Muscle layer of colon (tissue), 2 donors: ENCODE measurements at regions not wholly inside any gene's neighbourhood (a gene's known extent, or its start where the extent isn't known, plus 50 kb on each side); places are given as distances from the start of the nearest gene placed in this dataset.

Experiments used
- H3K27ac ChIP-seq: one replicate; pipeline ENCODE4 v1.7.0; 2013; ENCODE audit warnings: low read depth, mild to moderate bottlenecking, low read length, moderate library complexity
- H3K27me3 ChIP-seq, 2 donors: one replicate each; pipeline ENCODE4 v1.7.0; 2013; ENCODE audit warnings: low read length in 2 of 2, mild to moderate bottlenecking in 2 of 2; ENCODE audit not compliant: insufficient read depth in 2 of 2, control insufficient read depth in 1 of 2
- H3K36me3 ChIP-seq: one replicate; pipeline ENCODE4 v1.7.0; 2013; ENCODE audit warnings: mild to moderate bottlenecking, low read length; ENCODE audit not compliant: insufficient read depth
- H3K4me1 ChIP-seq: one replicate; pipeline ENCODE4 v1.7.0; 2013; ENCODE audit warnings: mild to moderate bottlenecking, low read length; ENCODE audit not compliant: insufficient read depth
- H3K4me3 ChIP-seq, 2 donors: one replicate each; pipeline ENCODE4 v1.7.0; 2013; ENCODE audit warnings: low read length in 2 of 2, low read depth in 1 of 2, mild to moderate bottlenecking in 1 of 2, moderate library complexity in 1 of 2
- H3K9ac ChIP-seq: one replicate; pipeline ENCODE4 v1.7.0; 2013; ENCODE audit warnings: low read length
- H3K9me3 ChIP-seq: one replicate; pipeline ENCODE4 v1.7.0; 2013; ENCODE audit warnings: mild to moderate bottlenecking, low read length
- donor health status: abdominal sarcoma.
- donor health status: Adenocarcinoma of cecum.

- H3K9me3 ChIP-seq, result no peaks in the 10 kb centered on the region
- no peaks in the 10 kb centered on the region for H3K36me3 ChIP-seq
- H3K27me3 ChIP-seq, result no peaks in the 10 kb centered on the region
- H3K4me3 ChIP-seq, result no peak overlapping the region
- no peak overlapping the region for H3K9ac ChIP-seq
- peaks cover 11% of the 10 kb centered on the region for H3K4me1 ChIP-seq
- H3K27ac ChIP-seq, result no peak overlapping the region
Observed at GRCh38 chr4:173761236-173761635, 231.2 kb upstream of the HAND2 start.

DNA sequence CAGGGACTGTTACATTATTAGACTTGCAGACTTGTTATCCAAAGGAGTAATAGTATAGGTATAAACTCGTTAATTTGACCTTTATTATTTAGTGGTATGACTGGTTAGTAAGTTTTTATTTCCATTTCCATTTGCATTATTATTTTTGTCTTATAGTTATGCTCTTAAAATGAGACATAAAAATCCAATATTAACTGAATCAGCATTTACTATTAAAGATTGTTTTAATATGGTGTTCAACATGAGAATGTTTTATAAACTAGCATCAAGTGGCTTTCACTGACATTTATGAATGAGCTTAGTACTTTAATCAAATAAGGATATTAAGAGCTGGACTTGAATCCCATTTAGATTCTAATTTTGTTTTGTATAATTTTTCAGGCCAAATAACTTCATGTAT lies 228.1 kb upstream of the HAND2 start:
- no peak overlapping the region for H3K4me3 ChIP-seq
- no peaks in the 10 kb centered on the region for H3K9me3 ChIP-seq
- no peak overlapping the region for H3K9ac ChIP-seq
- no peaks in the 10 kb centered on the region for H3K36me3 ChIP-seq
- H3K27me3 ChIP-seq, result no peaks in the 10 kb centered on the region
- peaks cover 11% of the 10 kb centered on the region for H3K4me1 ChIP-seq
- H3K27ac ChIP-seq, result no peak overlapping the region

- Histone ChIP-seq H3K27me3 (no peaks in the 10 kb centered on the region), H3K9me3 (no peaks in the 10 kb centered on the region), H3K4me1 (peaks cover 3% of the 10 kb centered on the region), H3K36me3 (no peaks in the 10 kb centered on the region), H3K9ac (no peak overlapping the region), H3K27ac (no peak overlapping the region), H3K4me3 (no peak overlapping the region)
Observed at GRCh38 chr4:173753408-173753807, 223.4 kb upstream of the HAND2 start.

- H3K36me3 ChIP-seq, result no peaks in the 10 kb centered on the region
- no peak overlapping the region for H3K4me3 ChIP-seq
- H3K9me3 ChIP-seq, result no peaks in the 10 kb centered on the region
- H3K9ac ChIP-seq, result no peak overlapping the region
- H3K27ac ChIP-seq, result no peak overlapping the region
- no peaks in the 10 kb centered on the region for H3K27me3 ChIP-seq
- peaks cover 4% of the 10 kb centered on the region for H3K4me1 ChIP-seq
Observed at GRCh38 chr4:173752610-173753230, 222.7 kb upstream of the HAND2 start.

GRCh38 chr4:173748353-173748752 lies 218.3 kb upstream of the HAND2 start:
- H3K27ac ChIP-seq, result no peak overlapping the region
- no peak overlapping the region for H3K4me3 ChIP-seq
- H3K27me3 ChIP-seq, result no peaks in the 10 kb centered on the region

GRCh38 chr4:173747537-173748257 lies 217.7 kb upstream of the HAND2 start:
- H3K9ac ChIP-seq, result no peak overlapping the region
- H3K27me3 ChIP-seq, result no peaks in the 10 kb centered on the region
- no peaks in the 10 kb centered on the region for H3K36me3 ChIP-seq
- H3K4me3 ChIP-seq, result no peak overlapping the region
- H3K27ac ChIP-seq, result no peak overlapping the region
- peaks cover 4% of the 10 kb centered on the region for H3K4me1 ChIP-seq
- H3K9me3 ChIP-seq, result no peaks in the 10 kb centered on the region

More at GRCh38 chr4:173748353-173748752, 218.3 kb upstream of the HAND2 start:
- Histone ChIP-seq H3K9me3 (no peaks in the 10 kb centered on the region), H3K36me3 (no peaks in the 10 kb centered on the region), H3K9ac (no peak overlapping the region), H3K4me1 (peaks cover 4% of the 10 kb centered on the region)

DNA sequence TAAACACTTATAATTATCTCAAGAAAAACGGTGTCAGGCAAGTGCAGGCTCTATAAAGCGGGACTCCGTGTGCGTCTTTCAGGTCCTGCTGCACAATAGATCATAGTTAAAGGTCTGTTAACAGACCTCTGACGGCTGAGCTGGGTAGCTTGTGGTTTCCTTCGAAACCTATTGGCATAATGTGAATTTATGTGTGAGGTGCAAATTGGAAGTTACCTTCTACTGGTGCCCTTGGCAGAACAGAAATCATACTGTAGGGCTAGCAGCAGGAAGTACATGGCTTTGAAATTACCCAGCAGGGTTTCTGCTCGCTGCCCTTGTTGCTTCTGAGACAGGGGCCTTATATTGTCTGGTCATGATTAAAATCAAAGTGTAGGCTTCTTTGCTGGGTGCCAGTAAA lies 216.4 kb upstream of the HAND2 start:
- Histone ChIP-seq H3K9ac (no peak overlapping the region), H3K4me1 (peaks cover 4% of the 10 kb centered on the region), H3K27ac (no peak overlapping the region), H3K36me3 (no peaks in the 10 kb centered on the region), H3K27me3 (no peaks in the 10 kb centered on the region), H3K9me3 (no peaks in the 10 kb centered on the region), H3K4me3 (no peak overlapping the region)

- Histone ChIP-seq H3K27ac (no peak overlapping the region), H3K4me3 (no peak overlapping the region), H3K4me1 (peaks cover 4% of the 10 kb centered on the region), H3K9ac (no peak overlapping the region), H3K36me3 (no peaks in the 10 kb centered on the region), H3K27me3 (no peaks in the 10 kb centered on the region), H3K9me3 (no peaks in the 10 kb centered on the region)
Observed at GRCh38 chr4:173745765-173746164, 215.7 kb upstream of the HAND2 start.

DNA sequence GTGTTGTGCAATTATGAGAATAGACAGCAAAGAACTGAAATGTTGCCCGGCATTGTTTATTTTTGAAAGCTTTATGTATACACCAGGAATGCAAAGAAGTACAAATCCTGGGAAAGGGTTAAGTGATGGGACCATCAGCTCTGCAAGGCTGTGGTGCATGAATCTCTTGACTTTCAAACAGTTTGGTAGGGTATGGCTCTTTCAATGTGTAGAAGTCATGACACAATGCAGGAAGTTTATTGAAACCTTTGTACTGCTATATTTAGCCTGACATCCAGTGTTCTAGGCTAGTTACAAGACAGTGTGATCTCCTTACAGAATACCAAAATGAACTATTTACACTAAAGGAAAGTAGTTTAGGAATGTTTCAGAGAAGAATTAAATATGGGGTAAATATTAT lies 206.8 kb upstream of the HAND2 start:
- peaks cover 9% of the 10 kb centered on the region for H3K4me1 ChIP-seq
- H3K9ac ChIP-seq, result no peak overlapping the region
- H3K27ac ChIP-seq, result no peak overlapping the region
- H3K4me3 ChIP-seq, result no peak overlapping the region
- no peaks in the 10 kb centered on the region for H3K36me3 ChIP-seq
- no peaks in the 10 kb centered on the region for H3K27me3 ChIP-seq
- H3K9me3 ChIP-seq, result no peaks in the 10 kb centered on the region

DNA sequence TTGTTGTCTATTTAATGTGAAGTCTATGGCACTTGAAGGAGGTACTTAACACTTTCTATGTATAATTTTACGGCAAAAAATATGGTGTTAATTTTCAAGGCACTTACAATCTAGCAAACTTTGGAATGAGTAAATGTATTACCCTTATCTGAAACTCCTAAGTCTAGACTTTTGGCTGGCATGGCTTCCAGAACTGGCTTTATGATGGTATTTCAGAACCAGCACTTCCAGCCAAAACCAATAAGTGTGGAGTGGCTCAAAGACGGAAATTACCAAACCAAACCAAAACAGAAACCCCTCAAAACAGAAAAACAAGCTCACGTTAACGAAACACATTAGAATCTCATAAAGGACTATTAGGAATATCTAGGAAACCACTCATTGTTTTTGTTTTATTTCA lies 205.6 kb upstream of the HAND2 start:
- Histone ChIP-seq H3K9ac (no peak overlapping the region), H3K27ac (no peak overlapping the region), H3K4me3 (no peak overlapping the region)

GRCh38 chr4:173735049-173735448 lies 205.0 kb upstream of the HAND2 start:
- Histone ChIP-seq H3K4me1 (peaks cover 9% of the 10 kb centered on the region), H3K27me3 (no peaks in the 10 kb centered on the region), H3K9ac (no peak overlapping the region), H3K27ac (no peak overlapping the region), H3K9me3 (no peaks in the 10 kb centered on the region), H3K4me3 (no peak overlapping the region), H3K36me3 (no peaks in the 10 kb centered on the region)

More for the DNA sequence above, 205.6 kb upstream of the HAND2 start:
- no peaks in the 10 kb centered on the region for H3K27me3 ChIP-seq
- H3K36me3 ChIP-seq, result no peaks in the 10 kb centered on the region
- H3K9me3 ChIP-seq, result no peaks in the 10 kb centered on the region
- H3K4me1 ChIP-seq, result peaks cover 9% of the 10 kb centered on the region

DNA sequence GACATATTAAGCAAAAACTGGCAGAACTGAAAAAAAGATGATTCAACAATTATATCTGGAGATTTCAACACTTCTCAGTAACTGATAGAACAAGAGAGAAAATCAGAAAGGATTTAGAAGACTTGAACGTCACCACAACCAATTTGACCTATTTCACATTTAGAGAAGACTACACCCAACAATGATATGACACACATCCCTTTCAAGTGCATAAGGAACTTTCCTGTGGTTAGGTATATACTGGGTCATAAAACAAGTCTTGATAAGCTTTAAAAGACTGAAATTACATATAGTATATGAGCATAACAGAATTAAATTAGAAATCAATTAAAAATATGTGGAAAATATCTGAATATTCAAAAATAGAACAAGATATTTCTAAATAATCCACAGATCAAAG lies 201.2 kb upstream of the HAND2 start:
- H3K9ac ChIP-seq, result no peak overlapping the region
- H3K4me1 ChIP-seq, result no peaks in the 10 kb centered on the region
- no peaks in the 10 kb centered on the region for H3K9me3 ChIP-seq
- H3K4me3 ChIP-seq, result no peak overlapping the region
- H3K27ac ChIP-seq, result no peak overlapping the region
- no peaks in the 10 kb centered on the region for H3K36me3 ChIP-seq
- no peaks in the 10 kb centered on the region for H3K27me3 ChIP-seq
